ENCODE measurements at regions not wholly inside any gene's neighbourhood (a gene's known extent, or its start where the extent isn't known, plus 50 kb on each side); places are given as distances from the start of the nearest gene placed in this dataset.

DNA sequence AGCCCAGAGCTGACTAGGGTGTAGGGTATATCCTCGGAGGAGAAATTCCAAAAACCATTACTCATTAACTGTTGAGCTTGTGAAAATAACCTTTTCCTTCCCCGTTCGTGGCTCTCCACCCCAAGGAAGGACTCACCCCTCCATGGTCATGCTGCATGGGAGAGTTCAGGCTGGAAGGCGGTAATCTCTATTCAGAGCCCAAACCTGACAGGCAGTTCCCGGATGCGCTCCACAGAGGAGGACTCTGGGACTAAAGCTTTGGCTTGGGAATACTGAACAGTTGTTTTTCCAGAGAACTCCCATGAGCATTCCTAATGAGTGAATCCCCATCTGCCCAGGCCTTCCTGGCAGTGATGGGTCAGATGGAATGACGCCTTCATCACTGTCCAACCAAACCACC, 125.4 kb downstream of the BCOR start:
- TF ChIP-seq, protein P1, sequence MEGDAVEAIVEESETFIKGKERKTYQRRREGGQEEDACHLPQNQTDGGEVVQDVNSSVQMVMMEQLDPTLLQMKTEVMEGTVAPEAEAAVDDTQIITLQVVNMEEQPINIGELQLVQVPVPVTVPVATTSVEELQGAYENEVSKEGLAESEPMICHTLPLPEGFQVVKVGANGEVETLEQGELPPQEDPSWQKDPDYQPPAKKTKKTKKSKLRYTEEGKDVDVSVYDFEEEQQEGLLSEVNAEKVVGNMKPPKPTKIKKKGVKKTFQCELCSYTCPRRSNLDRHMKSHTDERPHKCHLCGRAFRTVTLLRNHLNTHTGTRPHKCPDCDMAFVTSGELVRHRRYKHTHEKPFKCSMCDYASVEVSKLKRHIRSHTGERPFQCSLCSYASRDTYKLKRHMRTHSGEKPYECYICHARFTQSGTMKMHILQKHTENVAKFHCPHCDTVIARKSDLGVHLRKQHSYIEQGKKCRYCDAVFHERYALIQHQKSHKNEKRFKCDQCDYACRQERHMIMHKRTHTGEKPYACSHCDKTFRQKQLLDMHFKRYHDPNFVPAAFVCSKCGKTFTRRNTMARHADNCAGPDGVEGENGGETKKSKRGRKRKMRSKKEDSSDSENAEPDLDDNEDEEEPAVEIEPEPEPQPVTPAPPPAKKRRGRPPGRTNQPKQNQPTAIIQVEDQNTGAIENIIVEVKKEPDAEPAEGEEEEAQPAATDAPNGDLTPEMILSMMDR (IDR thresholded peaks at IDR 0.05 in 8 of 11, conservative IDR thresholded peaks at IDR 0.05 in 3 of 11), result no peak
- TF ChIP-seq POLR2AphosphoS5 (IDR thresholded peaks at IDR 0.05), result no peak
- TF ChIP-seq POLR2A (IDR thresholded peaks at IDR 0.05), result no peak

Data from spleen (tissue), 7 donors.